ENCODE measurements at regions not wholly inside any gene's neighbourhood (a gene's known extent, or its start where the extent isn't known, plus 50 kb on each side); places are given as distances from the start of the nearest gene placed in this dataset.
A peak's percentile ranks its signal among the peaks of the same experiment; 100 is the strongest.
"Not testable (repeated sequence)": the region's sequence is repeated elsewhere in the genome, so short reads cannot be mapped to it uniquely, and the experiment has no call there.

DNA sequence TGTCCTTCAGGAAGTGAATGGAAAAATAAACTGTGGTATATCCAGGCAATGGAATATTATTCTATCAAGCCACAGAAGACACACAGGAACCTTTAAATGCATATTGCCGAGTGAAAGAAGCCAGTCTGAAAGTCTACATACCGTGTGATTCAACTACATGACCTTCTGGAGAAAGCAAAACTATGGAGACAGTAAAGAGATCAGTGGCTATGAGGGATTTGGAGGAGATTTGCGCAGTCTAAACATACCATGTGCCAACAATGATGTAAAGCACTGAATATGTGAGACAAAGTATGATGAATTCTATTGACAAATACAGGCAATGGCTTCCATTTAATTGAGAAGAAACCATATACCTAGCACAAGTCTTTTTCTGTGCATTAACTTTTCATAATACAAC lies 518.3 kb upstream of the ZNF337 start:
- no peak for DNase-seq

DNA sequence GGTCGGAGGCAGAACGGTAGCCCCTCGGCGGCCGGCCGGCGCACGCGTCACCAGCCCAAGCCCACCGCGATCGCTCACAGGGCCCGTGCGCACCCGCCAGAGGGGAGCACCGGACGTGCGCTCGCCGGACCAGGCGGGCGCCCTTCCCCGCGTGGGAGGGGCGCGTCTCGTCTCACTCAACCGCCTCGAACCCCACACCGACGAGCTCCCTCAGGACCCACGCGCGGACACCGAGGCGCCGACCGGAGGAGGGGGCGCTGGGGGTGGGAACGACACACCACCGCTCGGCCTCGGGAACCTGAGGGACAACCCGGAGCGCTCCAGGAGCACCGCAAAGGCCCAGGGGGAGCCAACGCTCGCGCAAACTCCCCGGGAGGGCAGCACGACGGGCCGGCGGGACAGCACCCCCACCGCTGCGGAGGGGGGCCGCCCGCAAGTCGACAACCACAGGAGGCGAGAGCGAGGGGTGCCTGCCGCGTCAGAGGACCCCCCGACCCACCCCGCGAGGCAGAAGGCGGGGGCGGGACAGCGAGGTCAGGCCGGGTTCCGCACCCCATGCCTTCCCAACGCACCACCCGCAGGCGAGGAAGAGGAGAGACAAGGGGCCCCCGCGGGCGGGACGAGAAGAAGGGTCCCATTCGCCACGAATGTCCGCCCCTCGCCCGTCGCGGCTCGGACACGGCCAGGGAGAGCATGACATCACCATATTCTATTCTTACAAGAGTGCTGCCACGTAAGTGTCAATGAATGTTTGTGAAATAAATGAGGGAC lies 512.7 kb upstream of the ZNF337 start:
- peak; percentile 61 for DNase-seq

DNA sequence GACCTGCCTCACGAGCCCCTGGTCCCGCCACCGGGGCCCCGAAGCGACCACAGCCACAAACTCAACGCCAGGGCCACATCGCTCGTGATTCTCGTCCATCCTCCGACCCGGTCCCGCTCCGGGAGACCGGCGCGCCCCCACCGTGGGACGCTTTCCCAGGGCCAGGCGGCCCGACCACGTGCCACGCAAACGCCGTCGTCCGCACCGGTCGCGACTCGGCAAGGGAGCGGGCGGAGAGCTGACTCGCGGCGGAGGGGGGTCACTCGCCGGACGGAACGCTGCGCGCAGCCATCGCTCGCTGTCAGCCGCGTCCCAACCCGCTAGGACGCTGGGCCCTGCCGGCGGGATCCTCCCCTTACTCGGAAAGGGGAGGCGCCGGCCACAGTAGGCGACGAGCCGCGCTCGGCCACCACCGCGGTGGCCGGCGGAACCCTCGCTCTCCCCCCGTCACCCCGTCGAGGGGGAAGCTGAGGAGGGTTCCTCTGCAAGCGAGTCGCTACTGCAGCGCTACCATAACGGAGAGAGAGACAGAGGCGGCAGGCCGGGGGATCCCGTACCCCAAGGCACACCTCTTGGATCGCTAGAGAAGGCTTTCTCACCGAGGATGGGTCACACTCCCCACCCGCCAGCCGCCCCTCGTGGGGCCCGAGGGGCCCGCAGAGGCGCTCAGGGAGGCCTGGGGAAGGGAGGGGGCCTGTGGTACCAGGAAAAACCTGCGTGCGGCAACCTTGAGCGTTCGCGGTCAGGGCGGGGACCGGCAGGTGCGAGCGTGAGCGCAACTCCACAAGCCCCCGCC lies 511.8 kb upstream of the ZNF337 start:
- DNase-seq, result peak; percentile 84

DNA sequence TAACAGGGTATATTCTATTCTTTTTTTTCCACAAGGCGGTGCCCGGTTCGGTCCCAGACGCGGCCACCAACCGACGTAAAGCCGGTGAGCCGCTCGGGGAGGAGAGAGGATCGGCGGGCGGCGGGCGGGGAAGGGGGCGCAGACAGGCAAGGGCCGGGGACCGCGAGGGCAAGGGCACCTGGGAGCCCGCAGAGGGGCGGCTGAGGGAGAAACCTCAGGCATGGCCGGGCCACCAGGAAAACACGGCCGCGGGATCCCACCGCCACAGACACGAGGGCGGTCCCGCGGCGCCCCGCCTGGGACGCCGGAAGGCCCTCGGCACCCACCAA lies 511.3 kb upstream of the ZNF337 start:
- DNase-seq, result not testable (repeated sequence)

DNA sequence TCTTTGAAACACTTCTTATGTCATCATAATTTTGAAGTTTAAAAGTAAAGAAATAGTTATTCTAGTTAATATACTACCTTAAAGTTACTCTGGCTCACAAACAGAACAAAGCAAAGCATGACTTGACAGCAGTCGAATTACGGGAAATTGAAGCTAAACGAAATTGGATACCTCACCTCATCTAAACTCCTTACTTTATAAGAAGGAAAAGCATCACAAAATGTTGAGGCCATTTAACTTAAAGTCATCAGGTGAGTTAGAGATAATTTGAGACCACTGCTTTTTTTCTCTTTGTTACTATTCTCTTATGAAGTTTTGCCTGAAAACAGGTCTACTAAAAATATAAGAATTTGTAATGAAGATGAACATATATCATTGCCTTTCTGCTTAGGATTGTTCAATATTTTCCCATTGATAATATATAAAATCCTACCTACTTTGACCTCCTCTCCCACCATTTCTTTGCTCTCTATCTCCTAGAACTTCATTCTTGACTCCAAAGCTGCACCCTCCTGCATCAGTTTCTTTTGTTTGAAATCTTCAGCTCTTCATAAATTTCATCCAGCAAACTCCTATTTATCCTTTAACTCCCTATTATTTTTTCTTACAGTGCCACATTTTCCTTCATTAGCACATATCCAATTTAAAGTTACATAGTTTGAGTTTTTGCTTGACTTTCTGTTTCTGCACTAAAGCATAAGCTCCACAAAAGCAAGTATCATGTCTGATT lies 510.7 kb upstream of the ZNF337 start:
- no peak for DNase-seq

DNA sequence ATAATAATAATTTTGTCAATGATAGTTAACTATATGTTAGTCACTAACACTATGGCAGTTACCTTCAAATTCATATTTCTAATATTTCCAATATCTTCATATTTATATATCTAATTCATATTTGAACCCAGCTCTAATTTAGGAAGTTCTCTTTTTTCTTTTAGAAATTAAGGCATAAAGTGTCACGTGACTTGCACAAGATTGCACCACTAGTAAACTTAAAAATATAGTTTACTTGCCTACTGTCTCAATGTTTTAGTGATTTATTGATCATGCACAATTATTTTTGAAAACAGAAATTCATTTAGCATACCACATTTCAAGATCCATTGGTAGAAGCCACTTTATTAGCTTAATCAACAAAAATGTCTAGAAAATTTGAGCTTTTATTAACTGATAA lies 508.7 kb upstream of the ZNF337 start:
- DNase-seq, result no peak

DNA sequence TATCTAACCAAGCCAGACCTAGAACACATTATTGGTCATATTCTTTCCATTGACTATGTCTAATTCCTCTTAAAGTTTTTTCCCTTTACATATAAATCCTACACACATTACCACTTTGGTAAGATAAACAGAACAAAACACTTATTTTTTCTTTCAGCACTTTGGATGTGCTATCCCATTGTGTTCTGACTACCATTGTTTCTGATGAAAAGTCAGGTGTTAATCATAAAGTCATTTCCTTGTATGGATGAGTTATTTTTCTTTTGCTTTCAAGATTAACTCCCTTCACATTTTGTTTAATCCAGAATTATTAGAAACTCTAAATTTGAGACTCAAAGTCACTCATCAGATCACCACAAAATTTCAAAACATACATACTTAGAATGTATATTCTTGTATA lies 504.4 kb upstream of the ZNF337 start:
- not testable (repeated sequence) for DNase-seq

DNA sequence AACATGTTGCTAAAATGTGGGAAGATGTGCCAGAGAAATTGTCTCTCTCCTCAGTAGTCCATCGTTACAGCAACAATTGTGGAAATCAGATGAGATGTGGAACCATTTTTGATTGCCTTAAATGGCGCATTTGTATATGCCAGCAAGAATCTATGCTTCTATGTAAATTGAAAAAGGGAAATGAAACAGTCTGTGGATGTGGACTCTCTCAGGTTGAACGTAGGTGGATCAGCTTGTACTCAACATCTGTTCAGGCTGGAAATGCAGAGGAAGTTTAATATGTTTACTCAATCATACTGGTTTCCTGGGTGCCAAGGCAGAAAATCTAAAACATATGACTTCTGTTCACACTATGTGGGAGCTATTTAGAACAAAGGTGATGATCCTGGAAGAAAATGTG lies 490.7 kb upstream of the ZNF337 start:
- DNase-seq, result not testable (repeated sequence)

DNA sequence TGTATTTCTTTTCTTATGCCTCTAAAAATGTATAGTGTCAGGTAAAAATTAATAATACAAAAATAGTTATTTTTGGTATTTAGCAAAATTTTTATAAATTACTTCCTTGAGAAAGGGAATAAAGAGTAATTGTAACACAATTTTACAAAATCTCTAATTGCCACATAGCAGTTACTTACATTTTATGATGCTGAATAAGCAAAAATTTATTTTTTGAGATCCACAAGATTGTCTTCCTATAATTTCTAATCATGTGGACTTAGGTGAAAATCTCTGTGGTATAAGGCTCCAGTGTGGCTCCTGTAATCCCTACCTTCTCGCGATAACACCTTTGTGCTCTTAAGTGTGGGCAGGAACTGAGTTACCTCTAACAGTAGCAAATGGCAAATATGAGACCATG lies 487.1 kb upstream of the ZNF337 start:
- not testable (repeated sequence) for DNase-seq

DNA sequence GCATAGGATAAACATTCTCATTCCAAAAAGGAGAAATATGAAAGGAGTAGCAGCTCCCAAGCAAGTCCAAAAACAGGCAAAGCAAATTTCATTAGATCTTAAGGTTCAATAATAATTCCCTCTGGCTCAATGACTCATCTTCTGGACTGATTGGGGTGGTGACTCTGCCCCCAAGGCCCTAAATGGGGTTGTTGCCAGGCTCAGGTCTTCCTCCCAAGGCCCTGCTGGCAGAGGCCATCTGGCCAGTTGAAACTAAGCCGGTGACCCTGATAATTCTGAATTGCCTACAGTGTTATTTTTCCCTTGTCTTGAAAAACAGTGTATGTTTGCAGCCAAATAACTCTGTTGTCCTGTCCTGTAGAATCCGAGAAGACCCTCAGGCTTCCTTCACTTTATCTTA lies 484.7 kb upstream of the ZNF337 start:
- not testable (repeated sequence) for DNase-seq

DNA sequence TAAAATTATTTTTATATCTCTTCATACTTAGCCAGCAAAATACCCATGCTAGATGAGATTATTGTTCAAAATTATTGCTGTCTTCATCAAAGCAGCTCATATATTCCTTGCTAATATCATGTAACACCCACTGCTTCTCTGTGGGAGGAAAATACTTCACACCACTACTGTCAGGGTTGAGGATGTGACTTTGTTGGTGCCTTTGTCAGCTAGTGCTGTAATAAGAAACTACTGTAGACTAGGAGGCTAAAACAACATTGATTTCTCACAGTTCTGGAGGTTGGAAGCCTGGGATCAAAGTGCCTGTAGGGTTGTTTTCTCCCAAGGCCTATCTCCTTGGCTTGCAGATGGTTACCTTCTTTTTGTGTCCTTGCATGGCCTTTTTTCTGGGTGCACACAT lies 475.2 kb upstream of the ZNF337 start:
- not testable (repeated sequence) for DNase-seq

DNA sequence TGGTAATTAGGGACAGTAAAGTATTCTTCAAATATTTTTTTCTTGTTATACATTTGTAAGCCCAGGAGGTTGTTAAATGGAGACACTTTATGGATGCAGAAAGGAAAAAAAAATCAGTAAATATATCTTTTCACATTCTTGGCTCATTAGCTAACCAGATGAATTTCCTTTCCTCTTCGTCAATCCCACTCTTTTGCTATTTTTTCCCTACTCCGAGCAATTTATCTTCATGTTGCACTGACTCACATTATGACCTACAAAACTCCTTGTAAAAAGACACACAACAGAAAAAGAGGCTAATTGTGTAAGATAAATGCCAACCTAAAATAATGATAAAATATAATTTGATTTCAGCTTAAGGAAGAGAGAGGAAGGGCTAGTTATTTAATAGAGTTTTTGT lies 472.9 kb upstream of the ZNF337 start:
- no peak for DNase-seq

DNA sequence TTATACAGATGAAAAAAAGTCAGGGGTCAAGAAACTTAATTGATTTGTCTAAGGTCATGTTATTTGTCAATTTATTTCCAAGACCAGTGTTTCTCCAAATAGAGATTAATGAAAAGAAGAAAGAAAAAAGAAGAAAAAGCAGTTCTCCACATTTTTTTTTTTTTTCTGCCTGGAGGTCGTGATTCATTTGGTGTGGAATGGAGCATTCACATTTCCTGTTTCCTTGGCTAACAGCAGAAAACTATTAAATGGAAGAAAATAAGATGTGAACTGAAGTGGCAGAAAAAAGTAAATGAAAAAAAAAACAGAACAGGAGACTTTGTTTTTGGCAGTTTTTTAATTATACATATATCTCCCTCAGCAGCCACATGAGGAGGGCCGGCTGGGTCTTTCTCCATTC lies 470.8 kb upstream of the ZNF337 start:
- DNase-seq, result no peak

DNA sequence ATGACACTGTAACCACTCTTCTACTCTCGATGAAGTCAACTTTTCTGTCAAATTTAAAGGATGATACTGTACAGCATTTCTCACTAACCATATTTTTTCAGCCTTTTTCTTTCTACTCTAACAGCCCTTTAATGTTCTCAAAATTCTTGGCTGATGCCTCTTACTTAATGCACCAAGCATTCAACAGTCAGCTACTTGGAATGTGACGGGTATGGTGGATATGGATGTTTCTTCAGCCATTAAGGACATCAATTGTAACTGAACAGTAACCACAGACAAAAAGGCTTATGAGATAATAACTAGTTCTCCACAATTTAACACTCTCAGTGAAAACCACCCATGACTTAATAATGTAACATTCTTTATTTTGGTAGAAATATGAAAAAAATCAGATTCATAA lies 467.2 kb upstream of the ZNF337 start:
- no peak for DNase-seq

DNA sequence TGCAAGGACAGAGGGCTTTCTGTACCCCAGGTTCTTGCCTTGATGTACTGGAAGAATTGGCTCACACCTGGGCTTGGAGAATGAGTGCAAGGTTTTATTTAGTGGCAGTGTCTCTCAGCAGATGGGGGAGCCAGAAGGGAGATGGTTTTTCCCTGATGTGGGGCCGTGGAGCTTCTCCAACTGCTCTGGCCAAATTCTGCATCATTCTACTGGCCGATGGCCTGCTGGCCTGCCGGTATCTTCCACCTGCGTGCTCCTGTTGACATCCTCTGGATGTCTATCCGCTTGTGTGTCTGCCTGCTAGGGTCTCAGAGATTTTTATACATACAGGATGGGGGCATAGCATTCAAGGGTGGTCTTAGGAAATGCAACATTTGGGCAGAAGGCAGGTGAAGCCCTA lies 466.5 kb upstream of the ZNF337 start:
- DNase-seq, result not testable (repeated sequence)

DNA sequence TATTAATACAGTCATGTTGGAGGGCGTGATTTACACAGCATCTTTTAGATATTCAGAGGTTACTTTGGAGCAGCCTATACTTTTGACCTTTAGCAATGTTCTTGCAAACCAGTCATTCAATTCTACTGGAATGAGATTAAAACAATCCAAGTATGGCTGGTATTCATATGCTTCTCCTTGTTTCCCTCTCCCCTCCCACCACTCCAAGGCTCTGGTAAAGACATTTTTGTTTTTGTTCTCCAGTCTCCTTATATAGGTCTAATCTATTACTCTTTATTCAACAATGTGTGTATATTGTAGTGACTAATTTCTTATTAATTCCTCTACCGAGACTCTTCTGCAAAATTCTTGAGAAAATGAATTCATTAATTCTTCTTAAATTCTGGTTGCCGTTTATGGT lies 465.1 kb upstream of the ZNF337 start:
- not testable (repeated sequence) for DNase-seq

DNA sequence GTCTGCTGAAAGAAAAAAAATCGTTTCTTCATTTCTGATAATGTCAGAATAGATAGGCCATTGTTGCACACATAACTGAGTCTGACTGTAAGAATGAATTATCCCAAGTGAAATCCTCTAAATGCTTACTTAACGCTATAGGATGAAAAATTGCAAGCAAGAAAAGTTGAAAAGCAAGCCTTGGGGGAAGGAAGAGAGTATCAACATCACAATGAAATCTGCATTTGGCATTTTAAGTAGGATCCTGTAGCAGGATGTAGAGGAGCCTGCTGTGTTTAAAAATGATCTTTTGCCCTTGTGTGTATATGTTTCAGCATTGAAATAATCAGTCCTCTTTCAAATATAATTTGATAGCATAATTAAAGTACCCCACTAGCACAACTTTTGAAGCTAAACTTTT lies 464.3 kb upstream of the ZNF337 start:
- peak; percentile 4 for DNase-seq

DNA sequence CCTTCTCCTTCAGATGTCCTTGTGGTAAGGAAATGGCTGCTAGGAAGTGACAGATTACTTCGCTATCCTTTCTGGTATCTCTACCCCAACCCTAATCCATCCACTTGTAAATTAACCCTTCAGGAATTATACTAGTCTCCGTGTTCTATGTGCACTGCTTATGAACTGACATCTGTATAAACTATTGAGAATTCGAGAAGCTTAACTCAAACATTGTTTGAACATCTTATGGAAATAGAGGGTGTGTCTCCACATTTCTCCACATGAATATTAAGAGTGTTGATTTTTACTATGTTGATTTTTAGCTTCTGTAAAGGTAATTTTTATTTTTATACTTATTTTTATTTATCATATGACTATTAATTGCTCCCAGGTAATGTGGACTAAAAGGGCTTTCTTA lies 457.6 kb upstream of the ZNF337 start:
- no peak for DNase-seq

DNA sequence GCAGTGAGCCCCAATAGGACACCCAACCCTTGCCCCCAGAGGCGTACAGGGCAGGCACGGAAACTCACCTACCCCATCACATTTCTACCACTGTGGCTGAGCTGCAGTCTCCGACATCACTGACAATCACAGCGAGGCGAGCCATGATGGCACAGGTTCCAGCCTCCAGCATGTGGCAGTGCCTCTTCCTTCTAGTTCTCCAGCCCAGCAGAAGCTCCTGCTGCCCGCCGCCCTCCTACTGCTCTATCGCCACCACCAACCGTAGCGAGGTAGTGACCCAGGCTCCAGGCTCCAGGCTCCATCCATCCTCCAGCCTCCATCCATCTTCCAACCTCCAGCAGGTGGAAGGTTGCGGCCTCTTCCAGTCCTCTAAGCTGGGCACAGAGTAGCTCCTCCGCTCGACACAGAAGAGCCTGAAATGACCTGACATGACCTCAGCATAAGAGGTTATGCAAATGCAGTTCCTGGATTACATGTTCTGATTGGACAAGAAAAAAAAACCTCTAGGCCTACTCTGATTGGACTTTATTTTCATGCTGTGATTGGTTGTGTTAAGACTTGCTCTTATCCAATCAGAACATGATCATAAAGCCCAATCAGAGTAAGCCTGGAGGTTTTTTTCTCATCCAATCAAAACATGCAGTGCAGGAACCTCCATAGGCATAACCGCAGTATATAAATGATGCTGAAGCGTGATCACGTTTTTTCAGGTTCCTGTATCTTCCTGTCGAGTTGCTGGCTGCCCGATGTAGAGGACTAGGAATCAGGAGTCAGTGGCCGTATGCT lies 438.9 kb upstream of the ZNF337 start:
- no peak for DNase-seq

DNA sequence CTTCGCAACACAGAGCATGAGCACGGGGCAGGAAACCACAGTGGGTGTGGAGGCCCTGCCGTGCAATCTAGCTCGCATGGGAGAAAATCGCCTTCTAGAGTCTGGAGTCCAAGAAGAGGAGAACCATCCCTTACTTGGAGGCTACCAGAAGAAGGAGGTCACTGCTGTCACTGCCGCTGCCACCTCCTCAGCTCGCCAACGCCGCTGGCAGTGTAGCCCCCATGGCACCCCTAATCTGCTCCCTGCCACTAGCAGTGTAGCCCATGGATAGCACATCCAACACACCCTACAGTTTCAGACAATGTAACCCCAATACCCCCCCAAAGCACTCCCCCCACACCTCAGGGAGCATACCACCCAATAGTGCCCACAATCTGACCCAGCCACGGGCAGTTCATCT lies 438.0 kb upstream of the ZNF337 start:
- DNase-seq, result no peak

DNA sequence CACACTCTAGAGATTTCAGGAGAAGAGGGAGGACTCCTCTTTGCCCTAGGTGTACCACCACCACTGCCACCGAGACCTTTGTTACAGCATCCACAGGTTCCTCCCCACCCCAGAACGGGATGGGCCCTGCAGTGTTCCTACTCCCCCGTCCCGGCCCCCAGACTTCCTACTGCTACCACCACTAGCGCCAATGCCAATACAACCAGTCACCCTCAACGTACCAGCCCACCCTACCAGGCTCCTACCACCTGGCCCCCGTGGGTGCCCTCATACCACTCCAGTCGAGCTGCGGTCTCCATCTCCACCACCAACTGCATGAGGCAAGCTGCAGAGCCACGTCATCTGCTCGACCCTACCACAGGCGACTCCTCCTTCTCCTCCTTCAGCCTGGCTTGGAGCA lies 437.1 kb upstream of the ZNF337 start:
- not testable (repeated sequence) for DNase-seq

DNA sequence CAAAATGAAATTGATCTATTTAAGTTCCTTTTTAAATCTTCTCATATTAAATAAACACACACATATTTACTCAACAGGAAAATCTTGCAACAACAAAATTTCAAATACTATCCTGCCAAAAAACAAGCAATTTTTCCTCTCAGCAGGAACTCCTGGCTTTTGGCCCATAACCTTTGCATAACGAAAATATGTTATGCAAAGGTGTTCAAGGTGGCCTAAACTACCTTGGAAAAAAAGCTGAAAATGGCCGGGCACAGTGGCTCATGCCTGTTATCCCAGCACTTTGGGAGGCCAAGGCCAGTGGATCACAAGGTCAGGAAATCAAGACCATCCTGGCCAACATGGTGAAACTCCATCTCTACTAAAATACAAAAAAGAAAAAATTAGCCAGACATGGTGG lies 424.3 kb upstream of the ZNF337 start:
- not testable (repeated sequence) for DNase-seq

DNA sequence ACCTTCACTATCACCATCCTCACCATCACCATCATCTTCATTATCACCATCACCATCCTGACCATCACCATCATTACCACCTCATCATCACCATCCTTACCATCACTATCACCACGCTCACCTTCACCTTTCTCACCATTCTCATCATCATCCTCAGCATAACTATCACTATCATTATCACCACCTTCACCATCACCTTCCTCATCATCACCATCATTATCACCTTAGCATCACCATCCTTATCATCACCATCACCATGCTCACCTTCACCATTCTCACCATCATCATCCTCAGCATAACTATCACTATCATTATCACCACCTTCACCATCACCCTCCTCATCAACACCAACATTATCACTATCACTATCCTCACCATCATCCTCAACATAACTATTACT lies 397.8 kb upstream of the ZNF337 start:
- DNase-seq, result not testable (repeated sequence)

Data from retina (tissue), 1 donor.